ENCODE measurements at regions not wholly inside any gene's neighbourhood (a gene's known extent, or its start where the extent isn't known, plus 50 kb on each side); places are given as distances from the start of the nearest gene placed in this dataset.

- TF ChIP-seq POLR2AphosphoS5 (IDR thresholded peaks at IDR 0.05) (no peak), CTCF (IDR thresholded peaks at IDR 0.05) (no peak)
These were observed 203.9 kb upstream of the CHRM2 start for GRCh38 chr7:136664537-136664936.

Measured in stomach (tissue), 4 donors.